Suppressor macrophage (primary cell): ENCODE measurements at regions not wholly inside any gene's neighbourhood (a gene's known extent, or its start where the extent isn't known, plus 50 kb on each side); places are given as distances from the start of the nearest gene placed in this dataset.
"Not testable (repeated sequence)": the region's sequence is repeated elsewhere in the genome, so short reads cannot be mapped to it uniquely, and the experiment has no call there.

Experiments used
- DNase-seq, 4 experiments: peaks; one replicate each; pipeline ENCODE4 v3.0.0-alpha.2; 2020 to 2022

- DNase-seq = no peak
These were observed 248.7 kb upstream of the C2CD4B start for GRCh38 chr15:62413786-62414185.

GRCh38 chr15:62415498-62415897, 250.4 kb upstream of the C2CD4B start:
- no peak for DNase-seq

- DNase-seq = no peak
These were observed 251.4 kb upstream of the C2CD4B start for GRCh38 chr15:62416526-62416925.

GRCh38 chr15:62417439-62417838, 252.4 kb upstream of the C2CD4B start:
- DNase-seq = no peak

- not testable (repeated sequence) for DNase-seq
These were observed 253.4 kb upstream of the C2CD4B start for GRCh38 chr15:62418496-62418895.

GRCh38 chr15:62419192-62419591, 254.1 kb upstream of the C2CD4B start:
- no peak for DNase-seq

GRCh38 chr15:62420371-62420770, 255.3 kb upstream of the C2CD4B start:
- not testable (repeated sequence) for DNase-seq

- DNase-seq = no peak
These were observed 256.2 kb upstream of the C2CD4B start for GRCh38 chr15:62421289-62421688.

- no peak for DNase-seq
These were observed 261.4 kb upstream of the C2CD4B start for GRCh38 chr15:62426387-62426956.

- no peak for DNase-seq
These were observed 263.2 kb upstream of the C2CD4B start for GRCh38 chr15:62428259-62428658.

- DNase-seq = no peak
These were observed 263.9 kb upstream of the C2CD4B start for GRCh38 chr15:62428851-62429598.

GRCh38 chr15:62430056-62430455, 265.0 kb upstream of the C2CD4B start:
- DNase-seq = no peak

- DNase-seq = no peak
These were observed 265.5 kb upstream of the C2CD4B start for GRCh38 chr15:62430552-62430951.

GRCh38 chr15:62431008-62431797, 266.1 kb upstream of the C2CD4B start:
- DNase-seq = no peak

- no peak for DNase-seq
These were observed 266.7 kb upstream of the C2CD4B start for GRCh38 chr15:62431817-62432216.

GRCh38 chr15:62432702-62433398, 267.8 kb upstream of the C2CD4B start:
- DNase-seq = no peak

GRCh38 chr15:62436235-62436634, 271.1 kb upstream of the C2CD4B start:
- no peak for DNase-seq

- DNase-seq = no peak
These were observed 272.7 kb upstream of the C2CD4B start for GRCh38 chr15:62437753-62438152.

- no peak for DNase-seq
These were observed 274.5 kb upstream of the C2CD4B start for GRCh38 chr15:62439543-62440016.

- no peak for DNase-seq
These were observed 275.4 kb upstream of the C2CD4B start for GRCh38 chr15:62440362-62441105.

- no peak for DNase-seq
These were observed 279.3 kb upstream of the C2CD4B start for GRCh38 chr15:62444104-62445022.
